K562 (cell line): ENCODE measurements at regions not wholly inside any gene's neighbourhood (a gene's known extent, or its start where the extent isn't known, plus 50 kb on each side); places are given as distances from the start of the nearest gene placed in this dataset.

Source experiments
- ATAC-seq: fragments of 200-7000 bp; cut with Tn5 transposase; 3 replicates; pipeline ENCODE4 v1.9.1; 2020; ENCODE audit warnings: moderate library complexity
- BruUV-seq: library from RNA; stranded (reverse); fragments of 400-500 nt; replicated peaks from 2 replicates; lab custom pipeline; 2021; lab: Mats Ljungman, UMichigan
- CTCF ChIA-PET: fragments of 300-600 bp; formaldehyde crosslinking; extraction: SDS; loops from one replicate; lab custom pipeline; 2021; ENCODE audit warnings: low intra/inter-chr PET ratio; lab: Yijun Ruan, JAX
- POLR2A ChIA-PET: fragments of 300-600, 350-650 bp; sonication (Branson Sonifier 250); formaldehyde crosslinking; extraction: SDS; loops from one replicate; lab custom pipeline; 2021; ENCODE audit warnings: antibody characterized with exemption, inconsistent platforms; lab: Yijun Ruan, JAX
- DNase-seq, 4 experiments: peaks; one replicate each; pipeline versions ENCODE4 v3.0.0 to v3.0.0-alpha.2; 2011 to 2018; ENCODE audit warnings: low spot score in 3 of 4, mixed read lengths in 3 of 4; ENCODE audit errors: extremely low read depth in 1 of 4
- FAIRE-seq: peaks from 2 replicates; lab custom pipeline; 2011; peaks lifted over from hg19 to GRCh38; lab: Jason Lieb, UNC
- H2AFZ ChIP-seq: 2 replicates; pipeline ENCODE4 v1.6.0; 2011; ENCODE audit warnings: low read depth, low read length, control low read depth, inconsistent platforms
- H3K27ac ChIP-seq: fragments of 200-600 bp; 3 replicates; pipeline ENCODE4 v1.8.0; 2011; ENCODE audit warnings: low read depth, mild to moderate bottlenecking, control low read depth, inconsistent platforms, low read length, moderate library complexity, mixed read lengths; ENCODE audit errors: extremely low read depth
- H3K27me3 ChIP-seq, 2 experiments: fragments of 300-600 bp in 1 of 2; 2 replicates in 1 of 2; 3 replicates in 1 of 2; pipeline versions ENCODE4 v1.6.0 to v1.8.0; 2011; ENCODE audit warnings: inconsistent platforms in 2 of 2, low read length in 2 of 2, mild to moderate bottlenecking in 1 of 2, mixed read lengths in 1 of 2, moderate library complexity in 1 of 2; ENCODE audit not compliant: control insufficient read depth in 2 of 2, insufficient read depth in 2 of 2
- H3K36me3 ChIP-seq: fragments of 300-600 bp; 3 replicates; pipeline ENCODE4 v1.8.0; 2011; ENCODE audit warnings: mild to moderate bottlenecking, low read length, inconsistent platforms; ENCODE audit not compliant: control insufficient read depth, insufficient read depth
- H3K4me1 ChIP-seq, 2 experiments: fragments of 200-600 bp in 1 of 2; replicated peaks in 1 of 2; 2 replicates in 1 of 2; 3 replicates in 1 of 2; pipeline versions ENCODE4 v1.5.1 to v1.8.0; 2011; ENCODE audit warnings: inconsistent platforms in 2 of 2, low read length in 2 of 2, mild to moderate bottlenecking in 1 of 2, mixed read lengths in 1 of 2, moderate library complexity in 1 of 2; ENCODE audit not compliant: control insufficient read depth in 2 of 2, insufficient read depth in 2 of 2
- H3K4me2 ChIP-seq: 2 replicates; pipeline ENCODE4 v1.6.1; 2011; ENCODE audit warnings: low read length, control low read depth, inconsistent platforms, mixed read lengths; ENCODE audit not compliant: insufficient read depth
- H3K4me3 ChIP-seq: fragments of 200-600 bp; sonication (generic), shearing (Covaris generic); 2 replicates; pipeline ENCODE4 v1.5.1; 2016; ENCODE audit warnings: control low read depth, inconsistent platforms
- H3K79me2 ChIP-seq: fragments of 200-600 bp; 3 replicates; pipeline ENCODE4 v1.8.0; 2011; ENCODE audit warnings: low read length, inconsistent platforms; ENCODE audit not compliant: control insufficient read depth, insufficient read depth
- H3K9ac ChIP-seq, 2 experiments: 2 replicates each; pipeline versions ENCODE4 v1.6.0 to v1.6.1; 2011; ENCODE audit warnings: low read depth in 2 of 2, low read length in 2 of 2, control low read depth in 1 of 2, inconsistent platforms in 1 of 2, mild to moderate bottlenecking in 1 of 2, mixed read lengths in 1 of 2; ENCODE audit not compliant: insufficient read depth in 1 of 2
- H3K9me1 ChIP-seq: one replicate; pipeline ENCODE4 v1.6.0; 2011; ENCODE audit warnings: inconsistent platforms, mild to moderate bottlenecking, low read length, moderate library complexity; ENCODE audit not compliant: control insufficient read depth, insufficient read depth
- H3K9me3 ChIP-seq: replicated peaks from 2 replicates; pipeline ENCODE4 v1.5.1; 2011; ENCODE audit warnings: low read depth, low read length, inconsistent platforms; ENCODE audit not compliant: control insufficient read depth, insufficient read depth
- H4K20me1 ChIP-seq: replicated peaks from 2 replicates; pipeline ENCODE4 v1.6.1; 2011; ENCODE audit warnings: low read length, inconsistent platforms, mixed read lengths; ENCODE audit not compliant: control insufficient read depth, insufficient read depth
- EP300 ChIP-seq: IDR thresholded peaks from 2 replicates; pipeline ENCODE4 v1.6.1; 2012; ENCODE audit warnings: low read length, improper control_type of control experiment
- ESRRB ChIP-seq: fragments of 250-450 bp; sonication (Bioruptor Pico); IDR thresholded peaks from 2 replicates; pipeline ENCODE4 v1.5.0; 2020; ENCODE audit warnings: mild to moderate bottlenecking, moderate library complexity, borderline replicate concordance
- HDAC3 ChIP-seq: fragments of 450-650 bp; IDR thresholded peaks from 2 replicates; pipeline ENCODE4 v1.6.1; 2018; ENCODE audit warnings: borderline replicate concordance, mild to moderate bottlenecking, moderate library complexity; ENCODE audit not compliant: partially characterized antibody
- KAT7 ChIP-seq: sonication (generic); formaldehyde crosslinking; IDR thresholded peaks from 2 replicates; pipeline ENCODE4 v1.8.0; 2022; ENCODE audit warnings: missing genetic modification reagents, mild to moderate bottlenecking, borderline replicate concordance
- PHF8 ChIP-seq: fragments of 200-600 bp; sonication (generic); IDR thresholded peaks from 2 replicates; pipeline ENCODE4 v1.6.1; 2012; ENCODE audit warnings: mixed run types, mild to moderate bottlenecking, inconsistent platforms, low read length, moderate library complexity, borderline replicate concordance
- PRDM10 ChIP-seq: fragments of 450-650 bp; IDR thresholded peaks from 2 replicates; pipeline ENCODE4 v1.6.1; 2018; ENCODE audit not compliant: partially characterized antibody
- ZFP30 ChIP-seq: fragments of 250-450 bp; sonication (Bioruptor Pico); IDR thresholded peaks from 2 replicates; pipeline ENCODE4 v1.8.0; 2022; ENCODE audit warnings: moderate library complexity, mild to moderate bottlenecking, inconsistent platforms, borderline replicate concordance
- WGBS: fragments of 100-300 bp; shearing (Covaris generic); methylation state at CpG from one replicate; pipeline ENCODE4 v1.1.6; 2016; ENCODE audit warnings: low coverage, mixed read lengths; ENCODE audit not compliant: insufficient coverage; ENCODE audit errors: missing lambda C conversion rate; 5-methylcytosine and 5-hydroxymethylcytosine counted together
- in situ Hi-C: fragments of 300-500 bp; cut with MboI; formaldehyde crosslinking; loops from 4 replicates; pipeline ENCODE4 v1.15.0; 2018; ENCODE audit warnings: inconsistent platforms, mixed read lengths
- intact Hi-C: fragments of 100-400 bp; cut with micrococcal nuclease; formaldehyde crosslinking; loops from 2 replicates; pipeline ENCODE4 v1.14.2; 2022
- TF ChIP-seq, protein P1 (sequence below): sonication (generic); formaldehyde crosslinking; IDR thresholded peaks from 2 replicates; pipeline ENCODE4 v1.8.0; 2022; ENCODE audit warnings: mild to moderate bottlenecking, missing genetic modification reagents

DNA sequence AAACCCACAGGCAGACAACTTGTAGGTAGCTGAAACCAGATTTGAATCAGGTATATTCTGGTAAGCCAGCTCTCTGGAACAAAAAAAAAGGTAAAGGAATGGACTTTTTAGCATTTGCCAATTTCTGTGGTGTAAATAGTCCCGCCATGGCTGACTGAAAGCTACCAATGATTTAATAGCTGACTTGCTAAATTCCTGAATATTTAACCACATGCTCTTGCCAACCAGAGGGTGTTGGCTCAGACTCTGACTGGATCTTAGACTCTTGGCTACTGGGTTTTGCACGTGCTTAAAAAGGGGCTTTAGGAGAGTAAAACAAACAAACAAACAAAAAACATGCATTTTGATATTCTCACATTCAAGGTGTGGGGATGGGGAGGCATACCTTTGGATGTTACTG lies 600.0 kb upstream of the CDH4 start (continued):
- TF ChIP-seq ESRRB (CRISPR knock-in tag) (no peak), HDAC3 (no peak), EP300 (no peak)

- in situ Hi-C loops = no loop called here
- no TSS peak for BruUV-seq
- 0% methylated on average over 4 of the region's 4 CpGs for WGBS
- Histone ChIP-seq H3K79me2 (no peaks in the 10 kb centered on the region), H3K9me3 (no peaks in the 10 kb centered on the region; the same call in 1 of the 2 replicates), H2AFZ (no peak overlapping the region), H3K27ac (no peak overlapping the region), H3K9ac (no peak overlapping the region), H3K27me3 (no peaks in the 10 kb centered on the region; a peak in 1 of 5 replicates), H3K4me1 (no peaks in the 10 kb centered on the region), H3K4me2 (no peak overlapping the region), H3K9me1 (no peaks in the 10 kb centered on the region), H3K36me3 (no peaks in the 10 kb centered on the region), H3K4me3 (no peak overlapping the region), H4K20me1 (no peaks in the 10 kb centered on the region)
- DNase-seq (no peak), FAIRE-seq (no peak), ATAC-seq (no peak)
- ChIA-PET POLR2A (no interaction called here), CTCF (no interaction called here)
- TF ChIP-seq, protein P1, sequence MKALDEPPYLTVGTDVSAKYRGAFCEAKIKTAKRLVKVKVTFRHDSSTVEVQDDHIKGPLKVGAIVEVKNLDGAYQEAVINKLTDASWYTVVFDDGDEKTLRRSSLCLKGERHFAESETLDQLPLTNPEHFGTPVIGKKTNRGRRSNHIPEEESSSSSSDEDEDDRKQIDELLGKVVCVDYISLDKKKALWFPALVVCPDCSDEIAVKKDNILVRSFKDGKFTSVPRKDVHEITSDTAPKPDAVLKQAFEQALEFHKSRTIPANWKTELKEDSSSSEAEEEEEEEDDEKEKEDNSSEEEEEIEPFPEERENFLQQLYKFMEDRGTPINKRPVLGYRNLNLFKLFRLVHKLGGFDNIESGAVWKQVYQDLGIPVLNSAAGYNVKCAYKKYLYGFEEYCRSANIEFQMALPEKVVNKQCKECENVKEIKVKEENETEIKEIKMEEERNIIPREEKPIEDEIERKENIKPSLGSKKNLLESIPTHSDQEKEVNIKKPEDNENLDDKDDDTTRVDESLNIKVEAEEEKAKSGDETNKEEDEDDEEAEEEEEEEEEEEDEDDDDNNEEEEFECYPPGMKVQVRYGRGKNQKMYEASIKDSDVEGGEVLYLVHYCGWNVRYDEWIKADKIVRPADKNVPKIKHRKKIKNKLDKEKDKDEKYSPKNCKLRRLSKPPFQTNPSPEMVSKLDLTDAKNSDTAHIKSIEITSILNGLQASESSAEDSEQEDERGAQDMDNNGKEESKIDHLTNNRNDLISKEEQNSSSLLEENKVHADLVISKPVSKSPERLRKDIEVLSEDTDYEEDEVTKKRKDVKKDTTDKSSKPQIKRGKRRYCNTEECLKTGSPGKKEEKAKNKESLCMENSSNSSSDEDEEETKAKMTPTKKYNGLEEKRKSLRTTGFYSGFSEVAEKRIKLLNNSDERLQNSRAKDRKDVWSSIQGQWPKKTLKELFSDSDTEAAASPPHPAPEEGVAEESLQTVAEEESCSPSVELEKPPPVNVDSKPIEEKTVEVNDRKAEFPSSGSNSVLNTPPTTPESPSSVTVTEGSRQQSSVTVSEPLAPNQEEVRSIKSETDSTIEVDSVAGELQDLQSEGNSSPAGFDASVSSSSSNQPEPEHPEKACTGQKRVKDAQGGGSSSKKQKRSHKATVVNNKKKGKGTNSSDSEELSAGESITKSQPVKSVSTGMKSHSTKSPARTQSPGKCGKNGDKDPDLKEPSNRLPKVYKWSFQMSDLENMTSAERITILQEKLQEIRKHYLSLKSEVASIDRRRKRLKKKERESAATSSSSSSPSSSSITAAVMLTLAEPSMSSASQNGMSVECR (CRISPR knock-in tag) = no peak
- no peak for TF ChIP-seq PRDM10
- no peak for TF ChIP-seq ZFP30 (CRISPR knock-in tag)
- TF ChIP-seq PHF8 = no peak
- TF ChIP-seq KAT7 = no peak
- intact Hi-C loops = no loop called here
Measured at GRCh38 chr20:60652615-60653014, 599.4 kb upstream of the CDH4 start.
